A172 (cell line): ENCODE measurements at regions not wholly inside any gene's neighbourhood (a gene's known extent, or its start where the extent isn't known, plus 50 kb on each side); places are given as distances from the start of the nearest gene placed in this dataset.

Experiments used
- DNase-seq: peaks from one replicate; pipeline ENCODE4 v3.0.0-alpha.2; 2015; ENCODE audit warnings: low spot score

DNA sequence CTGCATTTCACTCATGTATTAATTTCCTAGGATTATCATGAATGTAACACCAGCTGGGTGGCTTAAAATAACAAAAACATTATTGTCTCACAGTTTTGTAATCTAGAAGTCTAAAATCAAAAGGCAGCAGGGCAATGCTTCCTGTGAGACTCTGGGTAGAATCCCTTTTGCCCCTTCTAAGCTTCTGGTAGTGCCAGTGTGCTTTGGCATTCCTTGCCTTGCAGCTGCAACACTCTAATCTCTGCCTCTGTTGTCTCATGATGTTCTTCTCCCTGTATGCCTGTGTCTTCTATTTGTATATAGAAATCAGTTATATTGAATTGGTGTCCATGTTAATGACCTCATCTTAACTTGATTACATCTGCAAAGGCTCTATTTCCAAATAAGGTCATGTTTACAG, 1117.3 kb downstream of the PCDH18 start:
- no peak for DNase-seq

DNA sequence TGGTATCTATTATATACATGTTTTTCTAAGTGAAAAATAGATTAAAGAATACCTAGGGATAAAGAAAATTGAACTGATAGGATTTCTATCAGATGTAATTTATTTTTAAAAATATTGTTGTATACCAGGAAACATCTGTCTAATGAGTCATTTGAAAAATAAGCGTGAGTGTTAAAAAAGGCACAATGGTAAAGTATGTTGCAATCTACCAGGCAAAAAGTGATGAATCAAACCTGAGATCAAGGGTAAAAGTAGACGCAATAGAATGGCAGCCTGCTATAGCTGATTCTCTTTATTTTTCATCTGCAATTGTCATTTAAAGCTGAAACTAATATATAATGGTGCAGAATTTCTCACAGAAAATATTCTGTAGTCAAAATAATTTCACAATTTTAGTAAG, 1119.6 kb downstream of the PCDH18 start:
- DNase-seq = peak; percentile 35

DNA sequence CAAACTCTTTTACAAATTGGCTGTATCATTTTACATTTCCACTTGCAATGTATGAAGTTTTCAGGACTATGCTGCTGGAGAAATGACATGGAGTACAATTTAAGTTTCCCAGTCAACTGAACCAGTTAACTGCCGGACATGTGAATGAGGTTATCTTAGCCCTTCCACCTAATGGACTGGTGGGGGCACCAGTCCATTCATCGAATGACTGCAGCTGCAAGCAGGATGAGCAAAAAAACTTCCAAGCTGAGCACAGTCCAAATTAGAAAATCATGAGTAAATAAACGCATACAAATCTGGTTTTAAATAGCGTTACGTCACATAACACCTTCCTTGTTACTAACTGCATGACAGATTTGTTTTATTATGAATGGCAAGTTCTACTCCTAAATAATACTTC, 1131.5 kb downstream of the PCDH18 start:
- DNase-seq = no peak

DNA sequence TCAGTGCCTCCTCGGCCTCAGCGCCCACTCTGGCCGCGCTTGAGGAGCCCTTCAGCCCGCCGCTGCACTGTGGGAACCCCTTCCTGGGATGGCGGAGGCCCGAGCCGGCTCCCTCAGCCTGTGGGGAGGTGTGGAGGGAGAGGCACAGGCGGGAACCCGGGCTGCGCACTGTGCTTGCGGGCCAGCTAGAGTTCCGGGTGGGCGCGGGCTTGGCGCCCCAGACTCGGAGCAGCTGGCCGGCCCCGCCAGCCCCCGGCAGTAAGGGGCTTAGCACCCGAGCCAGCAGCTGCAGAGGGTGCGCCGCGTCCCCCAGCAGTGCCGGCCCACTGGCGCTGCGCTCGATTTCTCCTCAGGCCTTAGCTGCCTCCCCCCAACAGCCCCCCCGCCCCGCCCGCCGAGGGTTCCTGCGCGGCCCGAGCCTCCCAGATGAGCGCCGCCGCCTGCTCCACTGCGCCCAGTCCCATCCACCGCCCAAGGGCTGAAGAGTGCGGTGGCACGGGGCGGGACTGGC, 1137.0 kb downstream of the PCDH18 start:
- DNase-seq = no peak

DNA sequence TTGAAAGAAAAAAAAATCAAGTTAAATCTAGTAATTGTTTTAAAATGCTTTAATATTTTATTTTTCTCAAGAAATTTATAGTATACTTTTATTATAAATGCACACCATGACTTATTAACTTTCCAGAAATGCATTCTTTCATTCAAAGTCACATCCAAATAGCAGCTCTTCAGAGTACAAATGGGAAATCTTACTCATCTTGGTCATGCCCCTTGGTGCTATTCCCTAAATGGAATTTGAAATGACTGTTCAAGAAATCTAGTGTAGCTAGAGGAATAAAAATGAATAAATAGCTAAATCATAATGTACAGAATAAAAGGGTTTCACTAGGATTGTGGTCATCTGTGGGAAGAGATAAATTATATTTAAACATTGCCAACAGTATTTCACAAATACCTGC, 1139.7 kb downstream of the PCDH18 start:
- DNase-seq = no peak

DNA sequence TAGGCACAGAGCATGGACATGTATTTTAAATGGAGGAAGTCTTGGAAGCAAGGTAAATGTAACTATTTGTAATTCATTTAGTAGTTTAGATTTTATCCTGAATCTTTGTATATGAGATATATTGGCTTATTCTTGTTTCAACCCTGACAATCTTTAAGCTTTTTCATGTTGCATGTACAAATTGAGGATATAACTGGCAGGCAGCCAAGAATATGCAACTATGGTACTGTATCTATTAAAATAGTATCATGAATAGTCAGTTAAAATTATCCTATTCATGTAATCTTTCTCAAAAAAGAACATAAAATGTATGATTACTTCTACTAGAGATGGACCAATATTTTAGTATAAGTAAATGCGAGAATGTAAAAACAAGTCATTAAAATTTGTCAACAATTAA, 1141.5 kb downstream of the PCDH18 start:
- no peak for DNase-seq

DNA sequence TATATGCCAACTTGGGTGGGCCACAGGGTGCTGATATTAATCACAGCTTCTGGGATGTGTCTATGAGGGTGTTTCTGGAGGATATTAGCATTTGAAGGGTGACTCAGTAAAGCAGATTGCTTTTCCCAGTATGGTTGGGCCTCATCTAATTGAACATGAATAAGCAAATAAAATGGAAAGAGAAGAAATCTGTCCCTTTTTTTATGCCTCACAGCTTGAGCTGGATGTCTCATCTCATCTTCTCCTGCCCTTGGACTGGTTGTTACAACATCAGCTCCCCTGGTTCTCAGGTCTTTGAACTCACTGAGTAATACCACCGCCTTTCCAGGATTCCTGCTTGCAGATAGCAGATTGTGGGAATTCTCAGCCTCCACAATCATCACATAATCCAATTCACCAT, 1149.2 kb downstream of the PCDH18 start:
- peak; percentile 2 for DNase-seq

DNA sequence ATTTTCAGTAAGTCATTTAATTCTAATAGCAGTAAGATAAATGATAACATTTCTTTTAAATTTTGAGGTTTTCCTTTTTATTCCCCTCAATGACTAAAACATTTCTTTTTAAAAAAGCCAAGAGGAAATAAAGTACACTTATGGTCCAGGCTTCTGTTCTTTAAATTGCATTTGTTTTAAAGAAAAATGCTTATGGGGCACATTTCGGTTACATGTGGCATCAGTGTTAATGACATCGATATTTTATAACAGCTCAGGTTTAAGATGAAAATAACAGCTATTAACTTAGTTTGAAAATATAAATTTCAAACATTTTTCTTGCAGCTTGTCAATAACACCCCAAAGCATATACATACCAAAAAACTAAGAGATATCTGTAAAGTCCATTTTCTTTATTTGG, 1161.1 kb downstream of the PCDH18 start:
- no peak for DNase-seq

DNA sequence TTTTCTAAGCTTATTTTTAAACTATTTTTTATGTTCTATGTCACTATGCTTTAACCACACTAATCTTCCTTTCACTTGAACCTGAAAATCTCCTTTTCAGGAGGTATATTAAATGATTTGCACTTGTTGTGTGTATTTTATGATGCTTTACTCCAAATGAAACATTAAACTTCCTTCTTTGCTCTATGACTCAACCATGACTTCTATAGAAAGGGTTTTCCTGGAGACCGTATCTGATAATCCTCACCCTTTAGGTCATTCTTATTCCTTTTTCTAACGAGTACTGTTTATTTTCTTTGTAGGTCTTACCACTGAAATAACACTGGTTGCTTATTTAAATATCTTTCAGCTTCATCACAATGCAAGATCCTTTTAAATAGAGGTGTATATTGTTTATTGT, 1163.2 kb downstream of the PCDH18 start:
- DNase-seq = peak; percentile 34

DNA sequence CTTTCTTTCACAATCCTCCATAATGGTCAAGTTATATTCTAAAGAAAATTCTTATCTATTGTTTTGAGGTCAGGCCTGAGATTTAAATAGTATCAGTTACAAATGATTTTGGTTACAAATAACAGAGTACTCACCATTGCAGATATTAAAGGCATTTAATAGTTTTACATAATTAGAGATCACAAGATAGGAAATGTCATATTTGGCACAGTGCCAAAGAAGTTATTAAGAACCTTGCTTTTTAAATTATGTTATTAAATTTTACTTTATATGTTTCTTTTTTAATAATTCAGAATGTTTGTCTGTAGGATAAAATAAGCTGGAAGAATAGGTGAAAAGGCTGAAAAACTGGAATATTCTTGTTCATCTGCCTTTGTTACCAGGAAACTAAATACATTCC, 1174.7 kb downstream of the PCDH18 start:
- DNase-seq = no peak

DNA sequence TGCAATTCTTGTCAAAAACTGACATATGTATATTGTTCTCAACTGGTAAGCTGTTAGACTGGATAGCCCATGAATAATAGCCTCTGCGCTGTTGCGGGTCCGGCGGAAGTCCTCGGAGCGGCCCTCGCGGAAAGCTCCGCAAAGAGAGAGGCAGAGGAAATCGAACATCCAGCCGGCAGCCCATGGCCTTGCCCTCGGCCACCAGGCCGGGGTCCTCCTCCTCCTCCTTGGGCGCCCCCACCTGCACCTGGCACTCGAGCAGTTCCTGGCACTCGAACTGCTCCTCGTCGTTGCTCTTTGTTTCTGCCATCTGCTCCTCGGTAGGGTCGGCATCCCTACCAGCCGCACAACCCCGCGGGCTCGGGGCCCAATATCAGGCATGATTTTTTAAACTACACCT, 1176.3 kb downstream of the PCDH18 start:
- DNase-seq = no peak

DNA sequence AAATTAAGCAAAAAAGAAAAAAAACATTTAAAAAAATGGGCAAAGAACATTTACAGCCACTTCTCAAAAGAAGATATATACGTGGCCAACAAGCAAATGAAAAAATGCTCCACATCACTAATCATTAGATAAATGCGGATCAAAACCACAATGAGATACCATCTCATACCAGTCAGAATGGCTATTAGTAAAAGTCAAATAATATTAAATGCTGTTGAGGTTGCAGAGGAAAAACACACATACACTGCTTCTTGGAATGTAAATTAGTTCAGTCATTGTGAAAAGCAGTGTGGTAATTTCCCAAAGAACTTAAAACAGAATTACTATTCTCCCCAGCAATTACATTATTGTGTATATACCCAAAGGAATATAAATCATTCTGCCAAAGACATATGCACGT, 1189.0 kb downstream of the PCDH18 start:
- DNase-seq = no peak

DNA sequence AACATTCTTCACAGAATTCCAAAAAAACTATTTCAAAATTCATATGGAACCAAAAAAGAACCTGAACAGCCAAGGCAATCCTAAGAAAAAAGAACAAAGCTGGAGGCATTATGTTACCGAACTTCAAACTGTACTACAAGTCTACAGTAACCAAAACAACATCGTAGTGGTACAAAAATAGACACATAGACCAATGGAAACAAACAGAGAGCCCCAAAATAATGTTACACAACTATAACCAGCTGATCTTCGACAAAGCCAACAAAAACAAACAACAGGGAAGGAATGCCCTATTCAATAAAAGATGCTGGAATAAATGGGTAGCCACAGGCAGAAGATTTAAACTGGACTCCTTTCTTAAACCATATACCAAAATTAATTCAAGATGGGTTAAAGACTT, 1189.6 kb downstream of the PCDH18 start:
- DNase-seq = no peak

DNA sequence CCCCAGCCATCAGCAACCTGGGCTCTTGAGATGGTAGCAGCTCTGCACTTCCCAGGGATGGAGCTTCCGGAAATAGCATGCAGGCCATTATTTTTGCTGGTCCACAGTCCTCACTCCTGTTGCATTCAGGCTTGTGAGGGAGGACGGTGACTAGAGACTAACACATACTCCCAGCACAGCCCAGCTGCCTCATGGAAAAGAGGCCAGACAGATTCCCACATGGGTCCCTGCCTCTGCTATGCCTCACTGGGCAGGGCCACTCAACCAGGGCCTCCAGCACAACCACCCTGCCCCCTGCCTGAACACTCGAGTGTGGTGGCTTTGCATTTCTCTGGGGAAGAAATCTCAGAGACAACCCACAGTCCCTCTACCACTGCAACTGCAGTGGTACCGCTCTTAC, 1195.1 kb downstream of the PCDH18 start:
- DNase-seq = no peak

DNA sequence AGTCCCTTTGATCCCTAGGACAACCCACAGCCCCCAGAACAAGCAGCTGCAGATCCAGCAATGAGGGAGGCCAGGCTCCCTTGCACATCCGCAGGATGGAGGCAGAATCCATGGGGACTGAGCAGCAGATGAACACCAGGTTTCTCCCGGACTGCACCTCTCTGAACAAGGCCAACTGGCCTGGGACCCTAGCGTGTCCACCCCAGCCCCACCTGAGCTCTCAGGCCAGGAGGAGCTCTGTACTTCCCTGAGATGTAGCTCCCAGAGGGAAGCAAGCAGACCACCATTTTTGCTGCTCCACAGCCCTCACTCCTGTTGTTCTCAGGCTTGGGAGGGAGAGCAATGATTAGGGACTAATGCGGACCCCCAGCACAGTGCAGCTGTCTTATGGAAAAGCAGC, 1195.8 kb downstream of the PCDH18 start:
- DNase-seq = no peak

DNA sequence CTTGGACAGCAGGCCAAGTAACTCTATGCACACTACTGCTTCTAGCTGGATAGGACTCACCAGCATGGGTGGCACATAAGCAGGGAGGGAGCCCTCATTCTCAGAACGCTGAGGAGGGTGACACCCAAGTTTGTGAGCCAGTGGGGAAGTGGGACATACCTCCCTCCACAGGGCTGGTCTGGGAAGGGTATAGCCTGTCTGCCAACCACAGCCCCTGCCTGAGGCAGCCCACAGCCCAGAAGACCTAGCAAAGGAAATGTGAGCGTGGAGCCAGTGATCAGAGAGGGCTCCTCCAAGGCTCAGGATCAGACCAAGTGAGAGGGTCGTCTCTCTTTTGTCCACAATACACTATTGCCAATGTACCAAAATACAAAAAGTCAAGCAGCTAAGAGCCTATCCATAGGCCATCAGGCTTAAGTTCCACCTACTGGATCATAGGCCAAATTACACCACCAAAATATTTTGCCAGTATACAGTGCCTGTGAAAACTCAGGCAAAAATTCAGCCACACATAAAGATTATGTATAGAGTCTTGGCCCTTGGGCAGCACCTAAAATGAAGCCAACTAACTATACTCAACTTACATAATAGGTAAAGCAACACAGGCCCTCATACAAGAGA, 1203.1 kb downstream of the PCDH18 start:
- no peak for DNase-seq

DNA sequence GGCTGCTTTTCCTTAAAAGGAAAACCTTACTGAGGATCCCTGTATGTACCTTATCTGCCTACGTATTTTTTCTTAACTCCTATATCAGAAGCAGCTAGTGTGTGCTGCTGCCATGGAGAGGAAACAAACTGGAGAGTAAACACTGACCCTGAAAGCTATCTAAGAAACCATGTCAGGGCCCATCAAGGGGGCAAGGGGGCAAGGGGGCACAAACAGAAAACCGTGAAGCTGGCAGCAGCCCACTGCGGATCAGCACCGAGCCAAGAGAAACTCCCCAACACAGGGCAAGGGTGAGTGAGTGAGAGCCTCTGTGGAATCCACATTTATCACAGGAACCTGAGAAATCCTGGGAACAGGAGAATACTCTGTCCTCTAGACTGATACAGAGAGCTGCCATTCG, 1204.2 kb downstream of the PCDH18 start:
- DNase-seq = no peak

DNA sequence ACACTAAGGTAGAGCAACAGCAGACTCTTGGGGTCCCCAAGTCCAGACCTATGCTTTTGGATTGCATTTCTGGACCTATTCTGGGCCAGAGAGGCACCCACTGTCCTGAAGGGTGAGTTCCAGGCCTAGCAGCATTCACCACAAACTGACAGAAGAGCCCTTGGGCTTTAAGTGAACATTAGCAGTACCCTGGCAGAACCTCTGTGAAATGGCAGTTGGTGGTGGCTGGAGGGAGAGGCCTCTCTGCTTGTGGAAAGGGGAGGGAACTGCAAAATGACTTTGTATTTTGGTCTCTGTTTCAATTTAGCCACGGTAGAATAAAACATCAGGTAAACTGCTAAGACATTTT, 1211.9 kb downstream of the PCDH18 start:
- no peak for DNase-seq

DNA sequence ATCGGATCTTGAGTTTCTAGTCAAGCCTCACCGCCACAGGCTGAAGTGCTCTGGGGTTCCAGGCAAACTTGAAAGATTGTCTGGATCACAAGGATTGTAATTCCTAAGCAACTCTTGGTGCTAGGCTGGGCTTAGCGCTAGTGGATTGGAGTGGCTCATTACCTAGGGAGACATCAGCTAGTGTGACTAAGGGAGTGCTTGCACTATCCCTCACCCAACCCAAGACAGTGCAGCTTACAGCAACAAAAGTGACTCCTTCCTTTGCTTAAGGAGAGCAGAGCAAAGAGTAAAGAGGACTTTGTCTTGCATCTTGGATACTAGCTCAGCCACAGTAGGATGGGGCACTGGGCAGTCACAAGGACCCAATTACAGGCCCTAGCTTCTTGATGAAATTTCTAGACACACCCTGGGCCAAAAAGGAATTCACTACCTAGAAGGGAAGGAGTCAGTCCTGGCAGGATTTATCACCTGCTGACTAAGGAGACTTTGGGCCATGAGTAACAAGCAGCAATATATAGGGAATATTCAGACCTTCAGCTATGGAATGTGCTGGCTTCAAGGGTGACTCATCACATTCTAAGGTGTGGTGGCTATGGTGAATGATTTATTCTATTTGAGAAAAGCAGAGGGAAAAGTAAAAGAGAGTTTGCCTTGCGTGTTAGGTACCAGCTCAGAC, 1212.4 kb downstream of the PCDH18 start:
- peak; percentile 91 for DNase-seq

DNA sequence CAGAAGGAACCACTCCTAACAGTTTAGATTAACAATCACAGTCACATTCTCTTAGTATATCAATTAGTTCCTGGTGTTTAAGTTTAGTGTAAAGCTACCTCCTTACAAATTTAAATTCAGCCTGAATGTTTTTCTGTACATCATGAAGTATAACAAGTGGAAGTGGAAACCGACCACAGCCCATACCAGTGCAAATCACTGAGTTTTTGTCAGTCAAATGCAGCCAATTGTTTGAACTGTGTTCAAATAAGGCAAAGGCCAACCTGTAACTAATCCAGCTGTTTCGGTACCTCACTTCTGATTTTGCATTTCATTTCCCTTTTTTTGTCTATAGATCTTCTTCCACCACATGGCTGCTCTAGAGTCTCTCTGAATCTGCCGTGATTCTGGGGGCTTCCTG, 1215.3 kb downstream of the PCDH18 start:
- DNase-seq = no peak

DNA sequence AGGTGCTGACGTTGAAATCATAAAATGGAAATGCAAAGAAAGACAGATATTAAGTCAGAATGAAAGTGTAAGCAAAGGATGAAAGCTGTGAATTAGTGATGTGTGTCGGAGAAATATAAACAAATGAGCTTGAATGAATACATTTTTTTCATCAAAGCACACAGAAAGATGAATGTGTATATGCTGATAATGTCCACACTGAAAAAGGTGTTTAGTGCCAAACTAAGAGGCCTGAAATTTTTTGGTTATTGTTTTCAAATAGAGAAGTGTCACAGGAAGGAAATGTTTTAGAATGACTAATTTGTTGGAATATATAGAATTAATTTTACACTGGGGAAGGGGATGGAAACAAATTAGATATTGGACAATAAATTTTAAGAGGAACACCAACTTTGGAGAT, 1217.6 kb downstream of the PCDH18 start:
- DNase-seq = no peak

DNA sequence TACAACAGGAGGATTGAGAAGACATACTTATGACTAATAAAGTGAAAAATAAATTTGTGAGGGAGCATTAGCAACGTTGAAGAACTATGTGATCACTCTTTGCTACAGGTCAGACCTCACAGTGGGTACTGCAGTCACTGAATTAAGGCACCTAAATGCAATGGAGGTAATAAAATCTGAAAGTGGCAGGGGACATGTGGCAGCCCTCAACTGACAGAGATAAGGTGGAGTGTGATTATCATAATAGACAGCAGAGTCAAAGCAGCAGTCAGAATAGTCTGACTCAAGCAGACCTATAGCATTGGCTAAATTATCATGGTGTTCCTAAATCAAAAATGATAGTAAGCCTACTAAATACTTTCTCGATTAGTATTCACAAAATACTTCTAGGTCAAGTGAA, 1220.5 kb downstream of the PCDH18 start:
- no peak for DNase-seq

DNA sequence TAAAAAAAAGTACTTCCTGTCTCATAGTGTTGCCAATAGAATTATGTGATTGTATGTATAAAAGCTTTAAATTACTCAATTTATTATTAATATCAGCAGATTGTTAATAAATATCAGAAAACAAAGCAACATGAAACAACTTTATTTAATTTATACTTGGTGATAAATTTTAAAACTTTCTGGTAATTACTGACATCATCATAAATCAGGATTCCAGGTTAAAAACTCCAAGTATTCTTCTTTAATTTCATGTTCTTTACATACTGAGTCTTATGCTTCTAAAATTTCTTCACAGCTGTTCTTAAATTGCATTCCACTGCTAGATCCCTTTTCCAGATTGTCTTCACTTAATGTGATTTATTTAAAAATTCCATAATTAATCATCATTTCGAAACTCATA, 1224.5 kb downstream of the PCDH18 start:
- no peak for DNase-seq

DNA sequence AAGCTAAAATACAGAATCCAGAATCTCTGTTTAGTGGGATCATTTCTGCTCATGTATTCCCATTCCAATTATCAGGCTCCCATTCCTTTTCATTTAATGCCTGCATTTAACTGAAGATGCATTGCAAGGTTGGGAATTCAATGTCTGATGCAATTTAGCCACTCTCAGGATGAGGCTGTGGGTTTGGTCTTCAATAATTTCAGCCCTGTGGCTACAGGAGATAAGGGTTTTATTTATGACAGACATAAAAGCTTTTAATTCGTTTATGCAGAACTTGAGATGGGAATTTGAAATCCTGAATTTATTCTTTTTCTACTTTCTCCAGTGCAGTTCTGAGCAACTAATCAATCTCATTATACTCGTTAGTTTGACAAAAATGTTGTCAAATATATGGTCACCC, 1225.9 kb downstream of the PCDH18 start:
- no peak for DNase-seq
